Nephron progenitor cell (in vitro differentiated cells): ENCODE measurements at regions not wholly inside any gene's neighbourhood (a gene's known extent, or its start where the extent isn't known, plus 50 kb on each side); places are given as distances from the start of the nearest gene placed in this dataset.

Source experiments
- DNase-seq: peaks from one replicate; pipeline ENCODE4 v3.0.0; 2021
- H3K27ac Mint-ChIP-seq: 2 replicates; pipeline ENCODE4 v1.8.0; 2021; ENCODE audit warnings: mild to moderate bottlenecking, moderate library complexity, mixed read lengths
- H3K27me3 Mint-ChIP-seq: 2 replicates; pipeline ENCODE4 v1.8.0; 2021; ENCODE audit warnings: mild to moderate bottlenecking, low read depth, mixed read lengths; ENCODE audit not compliant: poor library complexity
- H3K36me3 Mint-ChIP-seq: 2 replicates; pipeline ENCODE4 v1.8.0; 2021; ENCODE audit warnings: low read depth, mixed read lengths
- H3K4me1 Mint-ChIP-seq: 2 replicates; pipeline ENCODE4 v1.8.0; 2021; ENCODE audit warnings: mixed read lengths
- H3K4me3 Mint-ChIP-seq: 2 replicates; pipeline ENCODE4 v1.8.0; 2021; ENCODE audit warnings: mild to moderate bottlenecking, moderate library complexity, mixed read lengths
- H3K9me3 Mint-ChIP-seq: 2 replicates; pipeline ENCODE4 v1.8.0; 2021; ENCODE audit warnings: mild to moderate bottlenecking, moderate library complexity, mixed read lengths
- TF ChIP-seq, protein P1 (sequence below): fragments of 200-600 bp; sonication (generic); IDR thresholded peaks from 2 replicates; pipeline ENCODE4 v1.5.0; 2021; ENCODE audit warnings: antibody characterized with exemption

DNA sequence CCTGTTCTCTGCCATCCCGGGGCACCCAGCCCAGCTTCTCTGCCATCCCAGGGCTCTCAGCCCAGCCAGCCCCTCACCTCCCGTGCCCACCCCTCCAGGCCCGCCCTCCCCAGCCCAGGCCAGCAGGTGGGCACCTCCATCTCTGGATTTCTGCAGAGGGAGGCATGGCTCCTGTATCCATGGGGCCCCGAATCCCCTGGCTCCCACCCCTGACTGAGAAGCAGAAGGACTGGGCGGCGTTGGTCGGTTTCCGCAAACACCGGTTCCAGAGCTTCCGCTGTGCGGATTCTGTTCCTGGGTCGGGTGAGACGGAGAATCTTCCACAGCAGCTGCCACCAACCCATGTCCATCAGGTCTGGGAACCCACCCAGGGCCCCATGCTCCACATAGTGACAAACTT lies 240.3 kb downstream of the BRD1 start:
- H3K27me3 Mint-ChIP-seq = peaks cover 13% of the 10 kb centered on the region
- H3K9me3 Mint-ChIP-seq = no peaks in the 10 kb centered on the region
- H3K4me1 Mint-ChIP-seq = no peaks in the 10 kb centered on the region
- H3K36me3 Mint-ChIP-seq = no peaks in the 10 kb centered on the region
- TF ChIP-seq, protein P1, sequence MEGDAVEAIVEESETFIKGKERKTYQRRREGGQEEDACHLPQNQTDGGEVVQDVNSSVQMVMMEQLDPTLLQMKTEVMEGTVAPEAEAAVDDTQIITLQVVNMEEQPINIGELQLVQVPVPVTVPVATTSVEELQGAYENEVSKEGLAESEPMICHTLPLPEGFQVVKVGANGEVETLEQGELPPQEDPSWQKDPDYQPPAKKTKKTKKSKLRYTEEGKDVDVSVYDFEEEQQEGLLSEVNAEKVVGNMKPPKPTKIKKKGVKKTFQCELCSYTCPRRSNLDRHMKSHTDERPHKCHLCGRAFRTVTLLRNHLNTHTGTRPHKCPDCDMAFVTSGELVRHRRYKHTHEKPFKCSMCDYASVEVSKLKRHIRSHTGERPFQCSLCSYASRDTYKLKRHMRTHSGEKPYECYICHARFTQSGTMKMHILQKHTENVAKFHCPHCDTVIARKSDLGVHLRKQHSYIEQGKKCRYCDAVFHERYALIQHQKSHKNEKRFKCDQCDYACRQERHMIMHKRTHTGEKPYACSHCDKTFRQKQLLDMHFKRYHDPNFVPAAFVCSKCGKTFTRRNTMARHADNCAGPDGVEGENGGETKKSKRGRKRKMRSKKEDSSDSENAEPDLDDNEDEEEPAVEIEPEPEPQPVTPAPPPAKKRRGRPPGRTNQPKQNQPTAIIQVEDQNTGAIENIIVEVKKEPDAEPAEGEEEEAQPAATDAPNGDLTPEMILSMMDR = no peak
- H3K4me3 Mint-ChIP-seq = no peak overlapping the region
- no peak overlapping the region for H3K27ac Mint-ChIP-seq
- no peak for DNase-seq

DNA sequence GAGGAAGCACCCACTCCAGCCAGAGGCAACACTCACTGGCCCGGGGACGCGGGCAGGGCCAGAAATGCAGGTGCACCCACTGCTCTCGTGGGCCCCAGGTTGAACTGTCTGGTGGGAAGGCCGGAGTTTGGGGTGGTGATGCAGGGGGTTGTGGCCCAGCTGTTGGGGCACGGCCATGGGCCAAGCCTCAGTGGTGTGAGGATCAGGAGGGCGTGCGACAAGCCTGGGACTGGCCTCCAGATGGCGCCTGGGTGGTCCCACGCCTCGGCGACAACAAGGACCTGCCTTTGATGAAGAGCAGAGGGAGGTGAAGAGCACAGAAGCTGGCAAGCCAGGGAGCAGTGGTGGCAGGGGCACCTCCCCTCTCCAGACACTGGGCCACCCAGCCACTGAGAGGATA lies 240.8 kb downstream of the BRD1 start:
- Mint-ChIP-seq H3K27ac (peak overlapping the region; percentile 74), H3K36me3 (no peaks in the 10 kb centered on the region), H3K4me1 (no peaks in the 10 kb centered on the region), H3K9me3 (no peaks in the 10 kb centered on the region), H3K27me3 (peaks cover 9% of the 10 kb centered on the region), H3K4me3 (no peak overlapping the region)
- TF ChIP-seq, protein P1 = no peak
- DNase-seq = no peak

DNA sequence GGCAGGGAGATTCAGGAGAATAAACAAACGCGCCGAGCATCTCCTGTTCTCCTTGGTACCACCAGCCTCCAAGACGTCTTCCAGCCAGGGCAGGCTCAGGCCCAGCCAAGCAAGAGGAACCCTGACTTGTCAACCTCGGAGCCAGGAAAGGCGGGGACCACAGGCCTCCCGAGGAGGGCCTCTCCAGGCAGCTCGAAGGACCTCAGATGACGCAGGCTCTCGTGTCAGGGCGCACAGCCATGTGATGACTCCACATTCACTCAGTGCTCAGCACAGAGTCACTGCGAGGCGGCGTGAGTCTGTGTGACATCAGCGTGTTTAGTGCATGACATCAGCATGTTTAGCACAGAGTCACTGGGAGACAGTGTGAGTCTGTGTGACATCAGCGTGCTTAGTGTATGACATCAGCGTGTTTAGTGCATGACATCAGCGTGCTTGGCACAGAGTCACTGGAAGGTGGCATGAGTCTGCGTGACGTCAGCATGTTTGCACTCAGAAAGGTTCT lies 241.4 kb downstream of the BRD1 start:
- Mint-ChIP-seq H3K27me3 (peaks cover 9% of the 10 kb centered on the region), H3K9me3 (no peaks in the 10 kb centered on the region), H3K4me3 (no peak overlapping the region), H3K4me1 (no peaks in the 10 kb centered on the region), H3K36me3 (no peaks in the 10 kb centered on the region), H3K27ac (peak overlapping the region; percentile 61)
- DNase-seq = no peak
- TF ChIP-seq, protein P1 = no peak

DNA sequence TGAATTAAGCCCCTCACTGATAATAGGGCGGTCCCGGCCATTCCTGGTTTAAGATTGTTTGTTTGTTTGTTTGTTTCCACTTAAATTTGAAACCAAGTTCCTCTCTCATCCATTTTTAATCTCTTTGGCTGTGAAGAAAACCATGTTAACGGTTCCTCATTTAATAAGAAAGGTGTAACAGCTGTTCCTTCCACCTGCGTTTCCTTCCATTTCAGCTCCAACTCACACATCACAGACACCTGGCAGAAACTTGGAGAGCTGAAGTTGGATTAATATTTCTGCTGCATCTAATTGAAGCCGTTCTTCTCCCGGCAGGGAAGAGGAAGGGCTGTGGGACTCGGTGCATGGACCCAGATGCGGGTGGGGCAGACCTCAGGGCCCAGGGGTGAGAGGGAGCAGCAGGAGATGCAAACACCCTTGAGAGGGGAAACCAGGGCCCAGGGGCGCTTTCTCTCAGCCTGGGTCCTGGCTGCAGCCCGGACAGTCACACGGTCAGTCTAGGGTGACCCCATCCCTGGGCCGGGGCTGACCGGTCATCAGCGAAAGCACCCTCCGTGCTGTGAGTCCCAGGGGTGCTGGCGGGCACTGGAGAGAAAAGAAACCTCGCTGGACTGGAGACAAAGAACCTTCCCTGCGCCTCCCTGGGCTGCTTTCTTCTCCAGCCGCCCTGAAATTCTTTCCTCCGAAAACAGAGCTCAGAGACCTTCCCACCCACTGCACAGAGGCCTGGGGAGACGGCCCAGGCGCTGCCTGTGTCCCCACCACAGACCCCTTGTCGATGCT lies 242.0 kb downstream of the BRD1 start:
- Mint-ChIP-seq H3K27ac (no peak overlapping the region), H3K9me3 (no peaks in the 10 kb centered on the region)
- DNase-seq = no peak

DNA sequence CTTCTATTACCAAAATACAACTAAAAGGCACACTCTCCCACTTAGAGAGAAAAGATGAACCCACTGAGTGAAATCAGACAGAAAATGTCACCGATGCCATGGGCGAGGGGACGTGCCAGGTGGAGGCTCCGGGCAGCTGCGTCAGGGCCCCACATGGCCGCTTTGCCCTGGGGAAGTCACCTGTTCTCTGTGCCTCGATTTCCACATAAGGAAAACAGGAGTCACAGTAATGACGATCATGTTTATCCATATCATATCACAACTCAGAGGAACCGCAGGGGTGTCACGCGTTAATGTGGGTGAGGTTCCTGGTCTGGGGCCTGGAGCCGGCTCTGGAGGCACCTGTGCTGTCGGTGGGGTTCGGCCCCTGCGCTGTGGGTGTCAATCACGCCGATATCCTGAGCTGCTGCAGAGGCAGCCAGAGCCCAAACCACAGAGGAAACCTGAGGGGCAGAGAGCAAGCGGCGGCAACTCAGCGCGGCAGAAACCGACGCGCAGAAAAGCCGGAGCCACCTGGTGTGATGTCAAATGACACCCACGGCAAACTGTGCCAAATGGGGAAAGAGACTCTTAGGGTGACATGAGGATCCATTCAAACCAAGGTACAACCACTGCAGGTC lies 243.7 kb downstream of the BRD1 start:
- Mint-ChIP-seq H3K4me1 (no peaks in the 10 kb centered on the region), H3K27ac (no peak overlapping the region), H3K4me3 (no peak overlapping the region), H3K27me3 (peaks cover 9% of the 10 kb centered on the region), H3K9me3 (peaks cover 5% of the 10 kb centered on the region), H3K36me3 (no peaks in the 10 kb centered on the region)
- no peak for DNase-seq
- TF ChIP-seq, protein P1 = no peak

More for the DNA sequence above, 242.0 kb downstream of the BRD1 start:
- H3K27me3 Mint-ChIP-seq = peaks cover 9% of the 10 kb centered on the region
- H3K36me3 Mint-ChIP-seq = no peaks in the 10 kb centered on the region
- no peaks in the 10 kb centered on the region for H3K4me1 Mint-ChIP-seq
- no peak overlapping the region for H3K4me3 Mint-ChIP-seq
- TF ChIP-seq, protein P1 = no peak
